ENCODE measurements at regions not wholly inside any gene's neighbourhood (a gene's known extent, or its start where the extent isn't known, plus 50 kb on each side); places are given as distances from the start of the nearest gene placed in this dataset.

GRCh38 chr6:150661216-150662007 is 61.7 kb downstream of the PLEKHG1 start:
- DNase-seq (ENCODE audit: low spot score): no peak
- TF ChIP-seq CTCF (IDR thresholded peaks at IDR 0.05; ENCODE audit: extremely low read depth, missing control alignments): no peak

GRCh38 chr6:150662814-150663213 is 63.1 kb downstream of the PLEKHG1 start:
- no peak for DNase-seq (ENCODE audit: low spot score)
- TF ChIP-seq CTCF (IDR thresholded peaks at IDR 0.05; ENCODE audit: extremely low read depth, missing control alignments): no peak

GRCh38 chr6:150664091-150664490 is 64.4 kb downstream of the PLEKHG1 start:
- TF ChIP-seq CTCF (IDR thresholded peaks at IDR 0.05; ENCODE audit: extremely low read depth, missing control alignments): no peak
- no peak for DNase-seq (ENCODE audit: low spot score)

- no peak for TF ChIP-seq CTCF (IDR thresholded peaks at IDR 0.05; ENCODE audit: extremely low read depth, missing control alignments)
- no peak for DNase-seq (ENCODE audit: low spot score)
Measured at GRCh38 chr6:150666071-150666470, 66.4 kb downstream of the PLEKHG1 start.

- TF ChIP-seq CTCF (IDR thresholded peaks at IDR 0.05; ENCODE audit: extremely low read depth, missing control alignments): no peak
- DNase-seq (ENCODE audit: low spot score): no peak
Measured at GRCh38 chr6:150667359-150667758, 67.7 kb downstream of the PLEKHG1 start.

GRCh38 chr6:150667977-150668716 is 68.5 kb downstream of the PLEKHG1 start:
- DNase-seq (ENCODE audit: low spot score): no peak
- no peak for TF ChIP-seq CTCF (IDR thresholded peaks at IDR 0.05; ENCODE audit: extremely low read depth, missing control alignments)

GRCh38 chr6:150668900-150669302 is 69.2 kb downstream of the PLEKHG1 start:
- DNase-seq (ENCODE audit: low spot score): no peak
- no peak for TF ChIP-seq CTCF (IDR thresholded peaks at IDR 0.05; ENCODE audit: extremely low read depth, missing control alignments)
